ENCODE measurements at regions not wholly inside any gene's neighbourhood (a gene's known extent, or its start where the extent isn't known, plus 50 kb on each side); places are given as distances from the start of the nearest gene placed in this dataset.

DNA sequence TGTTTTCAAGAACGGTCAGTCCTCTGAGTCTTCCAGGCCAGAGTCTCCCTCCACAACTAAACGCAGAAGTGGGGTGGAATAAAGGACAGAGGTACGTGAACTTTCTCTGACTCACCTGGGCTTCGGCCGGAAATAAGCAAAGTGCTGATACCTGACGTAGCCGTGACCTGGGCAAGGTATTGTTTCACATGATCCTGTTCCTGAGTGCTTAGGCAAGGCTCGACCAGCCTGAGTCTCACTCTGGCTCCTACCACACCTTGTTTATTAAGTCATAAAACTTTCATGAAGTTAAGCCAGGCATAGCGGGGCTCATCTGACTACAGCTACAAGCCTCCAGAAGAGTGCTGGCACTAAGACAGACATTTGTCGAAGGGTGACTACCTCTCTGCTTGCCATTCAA lies 327.5 kb downstream of the SETD4 start:
- H3K4me1 ChIP-seq (ENCODE audit: insufficient read depth, low read length, poor library complexity, severe bottlenecking) = no peaks in the 10 kb centered on the region

DNA sequence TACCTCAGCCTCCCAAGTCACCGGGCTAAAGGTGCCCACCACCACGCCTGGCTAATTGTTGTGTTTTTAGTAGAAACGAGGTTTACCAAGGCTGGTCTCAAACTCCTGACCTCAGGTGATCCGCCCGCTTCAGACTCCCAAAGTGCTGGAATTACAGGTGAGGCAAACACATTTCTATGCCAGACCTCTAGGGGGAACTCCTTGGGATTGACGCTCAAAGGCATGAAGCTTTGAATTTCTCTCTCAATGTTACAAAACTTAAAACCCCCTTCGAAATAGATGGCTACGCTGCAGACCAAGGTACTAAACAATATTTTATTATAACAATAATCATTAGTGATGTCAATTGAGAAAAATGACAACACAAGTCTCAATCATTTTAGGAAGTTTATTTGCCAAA lies 330.0 kb downstream of the SETD4 start:
- Histone ChIP-seq H3K27me3 (ENCODE audit: insufficient read depth, low read length, poor library complexity, severe bottlenecking) (peaks cover 37% of the 10 kb centered on the region), H3K4me2 (ENCODE audit: low read depth, low read length, poor library complexity, severe bottlenecking) (no peak overlapping the region), H3K9me2 (replicated peaks; ENCODE audit: low read depth, low read length) (no peaks in the 10 kb centered on the region), H3K79me2 (ENCODE audit: insufficient read depth, low read length) (no peaks in the 10 kb centered on the region), H3K9ac (ENCODE audit: low read depth, low read length, poor library complexity, severe bottlenecking) (no peak overlapping the region), H3K4me1 (ENCODE audit: insufficient read depth, low read length, poor library complexity, severe bottlenecking) (no peaks in the 10 kb centered on the region), H3K9me3 (ENCODE audit: insufficient read depth, low read depth, low read length) (no peaks in the 10 kb centered on the region), H4K20me1 (ENCODE audit: insufficient read depth, low read length, poor library complexity, severe bottlenecking) (no peaks in the 10 kb centered on the region), H3K36me3 (ENCODE audit: insufficient read depth, low read length) (no peaks in the 10 kb centered on the region), H2AFZ (ENCODE audit: low read length) (no peak overlapping the region), H3K4me3 (ENCODE audit: low read length, poor library complexity, severe bottlenecking) (no peak overlapping the region), H3F3A (ENCODE audit: low read depth) (no peaks in the 10 kb centered on the region)
- no peak for TF ChIP-seq EZH2phosphoT487 (IDR thresholded peaks at IDR 0.05; ENCODE audit: borderline replicate concordance)
- TF ChIP-seq, protein P1, sequence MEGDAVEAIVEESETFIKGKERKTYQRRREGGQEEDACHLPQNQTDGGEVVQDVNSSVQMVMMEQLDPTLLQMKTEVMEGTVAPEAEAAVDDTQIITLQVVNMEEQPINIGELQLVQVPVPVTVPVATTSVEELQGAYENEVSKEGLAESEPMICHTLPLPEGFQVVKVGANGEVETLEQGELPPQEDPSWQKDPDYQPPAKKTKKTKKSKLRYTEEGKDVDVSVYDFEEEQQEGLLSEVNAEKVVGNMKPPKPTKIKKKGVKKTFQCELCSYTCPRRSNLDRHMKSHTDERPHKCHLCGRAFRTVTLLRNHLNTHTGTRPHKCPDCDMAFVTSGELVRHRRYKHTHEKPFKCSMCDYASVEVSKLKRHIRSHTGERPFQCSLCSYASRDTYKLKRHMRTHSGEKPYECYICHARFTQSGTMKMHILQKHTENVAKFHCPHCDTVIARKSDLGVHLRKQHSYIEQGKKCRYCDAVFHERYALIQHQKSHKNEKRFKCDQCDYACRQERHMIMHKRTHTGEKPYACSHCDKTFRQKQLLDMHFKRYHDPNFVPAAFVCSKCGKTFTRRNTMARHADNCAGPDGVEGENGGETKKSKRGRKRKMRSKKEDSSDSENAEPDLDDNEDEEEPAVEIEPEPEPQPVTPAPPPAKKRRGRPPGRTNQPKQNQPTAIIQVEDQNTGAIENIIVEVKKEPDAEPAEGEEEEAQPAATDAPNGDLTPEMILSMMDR (conservative IDR thresholded peaks at IDR 0.05; ENCODE audit: low read length) = no peak

More for the DNA sequence above, 327.5 kb downstream of the SETD4 start:
- TF ChIP-seq EZH2phosphoT487 (IDR thresholded peaks at IDR 0.05; ENCODE audit: borderline replicate concordance) = no peak
- TF ChIP-seq, protein P1 (conservative IDR thresholded peaks at IDR 0.05; ENCODE audit: low read length) = no peak
- H3K4me3 ChIP-seq (ENCODE audit: low read length, poor library complexity, severe bottlenecking) = no peak overlapping the region
- no peak overlapping the region for H2AFZ ChIP-seq (ENCODE audit: low read length)
- H3F3A ChIP-seq (ENCODE audit: low read depth) = no peaks in the 10 kb centered on the region
- no peak overlapping the region for H3K9ac ChIP-seq (ENCODE audit: low read depth, low read length, poor library complexity, severe bottlenecking)
- H3K9me3 ChIP-seq (ENCODE audit: insufficient read depth, low read depth, low read length) = no peaks in the 10 kb centered on the region
- H4K20me1 ChIP-seq (ENCODE audit: insufficient read depth, low read length, poor library complexity, severe bottlenecking) = no peaks in the 10 kb centered on the region
- peaks cover 54% of the 10 kb centered on the region for H3K27me3 ChIP-seq (ENCODE audit: insufficient read depth, low read length, poor library complexity, severe bottlenecking)
- no peaks in the 10 kb centered on the region for H3K36me3 ChIP-seq (ENCODE audit: insufficient read depth, low read length)
- no peak overlapping the region for H3K4me2 ChIP-seq (ENCODE audit: low read depth, low read length, poor library complexity, severe bottlenecking)
- H3K79me2 ChIP-seq (ENCODE audit: insufficient read depth, low read length) = no peaks in the 10 kb centered on the region
- no peaks in the 10 kb centered on the region for H3K9me2 ChIP-seq (replicated peaks; ENCODE audit: low read depth, low read length)

DNA sequence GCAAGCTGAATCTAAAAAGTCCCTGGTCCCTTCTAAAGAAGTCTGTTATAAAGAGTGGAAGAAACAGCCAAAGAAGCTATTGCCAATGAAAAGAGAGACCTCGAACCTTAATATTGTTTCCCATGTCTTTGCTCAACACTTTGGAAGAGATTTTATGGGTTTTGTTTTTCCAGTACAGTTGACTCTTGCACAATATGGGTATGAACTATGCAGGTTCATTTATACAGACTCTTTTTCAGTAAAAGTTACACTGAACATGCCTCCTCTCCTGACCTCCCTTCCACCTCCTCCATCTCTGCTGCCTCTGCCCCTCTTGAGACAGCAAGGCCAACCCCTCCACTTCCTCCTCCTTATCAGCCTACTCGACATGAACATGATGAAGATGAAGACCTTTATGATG lies 332.5 kb downstream of the SETD4 start:
- Histone ChIP-seq H3K4me3 (ENCODE audit: low read length, poor library complexity, severe bottlenecking) (no peak overlapping the region), H3K4me1 (ENCODE audit: insufficient read depth, low read length, poor library complexity, severe bottlenecking) (no peaks in the 10 kb centered on the region), H3K9me2 (replicated peaks; ENCODE audit: low read depth, low read length) (no peaks in the 10 kb centered on the region), H3K27me3 (ENCODE audit: insufficient read depth, low read length, poor library complexity, severe bottlenecking) (peaks cover 20% of the 10 kb centered on the region), H3F3A (ENCODE audit: low read depth) (no peaks in the 10 kb centered on the region), H3K36me3 (ENCODE audit: insufficient read depth, low read length) (no peaks in the 10 kb centered on the region), H4K20me1 (ENCODE audit: insufficient read depth, low read length, poor library complexity, severe bottlenecking) (no peaks in the 10 kb centered on the region), H3K9ac (ENCODE audit: low read depth, low read length, poor library complexity, severe bottlenecking) (no peak overlapping the region), H2AFZ (ENCODE audit: low read length) (no peak overlapping the region), H3K9me3 (ENCODE audit: insufficient read depth, low read depth, low read length) (no peaks in the 10 kb centered on the region), H3K4me2 (ENCODE audit: low read depth, low read length, poor library complexity, severe bottlenecking) (no peak overlapping the region), H3K79me2 (ENCODE audit: insufficient read depth, low read length) (no peaks in the 10 kb centered on the region)
- TF ChIP-seq EZH2phosphoT487 (IDR thresholded peaks at IDR 0.05; ENCODE audit: borderline replicate concordance) = no peak
- TF ChIP-seq, protein P1 (conservative IDR thresholded peaks at IDR 0.05; ENCODE audit: low read length) = no peak
